GM23248 (cell line): ENCODE measurements at regions not wholly inside any gene's neighbourhood (a gene's known extent, or its start where the extent isn't known, plus 50 kb on each side); places are given as distances from the start of the nearest gene placed in this dataset.

ENCODE experiments used
- EZH2 ChIP-seq: fragments of 200-600 bp; sonication (generic); IDR thresholded peaks from 2 replicates; pipeline ENCODE4 v1.6.1; 2018; ENCODE audit warnings: antibody characterized with exemption, mild to moderate bottlenecking; ENCODE audit not compliant: insufficient read depth, poor library complexity, severe bottlenecking
- EZH2phosphoT487 ChIP-seq: fragments of 200-600 bp; sonication (generic); IDR thresholded peaks from 2 replicates; pipeline ENCODE4 v1.6.1; 2018; ENCODE audit warnings: antibody characterized with exemption, moderate library complexity, mild to moderate bottlenecking, low read depth; ENCODE audit not compliant: insufficient read depth

DNA sequence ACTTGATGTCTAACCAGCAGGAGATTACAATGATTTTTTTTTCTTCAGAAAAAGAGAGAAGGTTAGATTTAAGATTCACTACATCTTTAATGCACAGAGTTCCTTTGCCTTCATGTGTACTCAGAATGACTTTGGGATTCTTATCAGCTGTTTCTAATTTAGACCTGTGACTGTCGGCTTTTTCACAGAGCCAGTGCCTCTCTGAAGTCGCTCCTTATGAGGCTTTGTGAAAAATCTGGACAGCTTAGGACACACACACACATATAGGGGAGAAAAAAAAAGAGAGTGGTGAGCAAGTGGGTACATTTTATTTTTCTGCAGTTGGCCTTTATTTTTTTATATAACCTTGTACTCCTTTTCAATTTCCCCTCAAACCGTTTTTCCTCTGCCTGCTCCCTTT is 893.1 kb upstream of the CELF4 start:
- TF ChIP-seq EZH2 (no peak), EZH2phosphoT487 (no peak)
